GM23338 (cell line): ENCODE measurements at regions not wholly inside any gene's neighbourhood (a gene's known extent, or its start where the extent isn't known, plus 50 kb on each side); places are given as distances from the start of the nearest gene placed in this dataset.

Experiments
- ATAC-seq: fragments of 200-7000 bp; cut with Tn5 transposase; 3 replicates; pipeline ENCODE4 v1.9.1; 2020
- DNase-seq: peaks from one replicate; pipeline ENCODE4 v3.0.0-alpha.2; 2015; ENCODE audit warnings: low spot score
- H2AFZ ChIP-seq: fragments of 200-600 bp; sonication (generic); 2 replicates; pipeline ENCODE4 v1.8.0; 2016; ENCODE audit warnings: antibody characterized with exemption, mild to moderate bottlenecking, moderate library complexity
- H3F3A ChIP-seq: fragments of 200-600 bp; sonication (generic); replicated peaks from 2 replicates; pipeline ENCODE4 v1.8.0; 2017; ENCODE audit warnings: antibody characterized with exemption, mixed run types, low read depth
- H3K27ac ChIP-seq: fragments of 200-600 bp; sonication (generic); 2 replicates; pipeline ENCODE4 v1.6.1; 2016; ENCODE audit warnings: low read depth
- H3K27me3 ChIP-seq: fragments of 200-600 bp; sonication (generic); 2 replicates; pipeline ENCODE4 v1.8.0; 2016; ENCODE audit warnings: mild to moderate bottlenecking, mixed run types, moderate library complexity; ENCODE audit not compliant: insufficient read depth
- H3K36me3 ChIP-seq: fragments of 200-600 bp; sonication (generic); 2 replicates; pipeline ENCODE4 v1.8.0; 2016; ENCODE audit warnings: mild to moderate bottlenecking; ENCODE audit not compliant: insufficient read depth
- H3K4me1 ChIP-seq: fragments of 200-600 bp; sonication (generic); 2 replicates; pipeline ENCODE4 v1.8.0; 2016; ENCODE audit warnings: mild to moderate bottlenecking, moderate library complexity; ENCODE audit not compliant: insufficient read depth
- H3K4me2 ChIP-seq: fragments of 200-600 bp; sonication (generic); 2 replicates; pipeline ENCODE4 v1.7.1; 2017; ENCODE audit warnings: mixed run types
- H3K4me3 ChIP-seq: fragments of 200-600 bp; sonication (generic); 2 replicates; pipeline ENCODE4 v1.6.1; 2016; ENCODE audit warnings: mixed run types
- H3K79me2 ChIP-seq: fragments of 200-600 bp; sonication (generic); replicated peaks from 2 replicates; pipeline ENCODE4 v1.8.0; 2017; ENCODE audit warnings: mild to moderate bottlenecking; ENCODE audit not compliant: insufficient read depth
- H3K9me2 ChIP-seq: fragments of 200-600 bp; sonication (generic); 2 replicates; pipeline ENCODE4 v1.8.0; 2017; ENCODE audit not compliant: insufficient read depth
- H4K20me1 ChIP-seq: fragments of 200-600 bp; sonication (generic); replicated peaks from 2 replicates; pipeline ENCODE4 v1.8.0; 2017; ENCODE audit warnings: mild to moderate bottlenecking; ENCODE audit not compliant: insufficient read depth
- H3K27ac Mint-ChIP-seq: 2 replicates; pipeline ENCODE4 v1.8.0; 2020; ENCODE audit warnings: inconsistent platforms, mild to moderate bottlenecking, moderate library complexity, mixed read lengths
- H3K27me3 Mint-ChIP-seq: 3 replicates; pipeline ENCODE4 v1.8.0; 2022; ENCODE audit warnings: low read depth, mild to moderate bottlenecking, moderate library complexity, mixed read lengths, inconsistent platforms; ENCODE audit not compliant: insufficient read depth, poor library complexity
- H3K36me3 Mint-ChIP-seq: 3 replicates; pipeline ENCODE4 v1.8.0; 2021; ENCODE audit warnings: low read depth, mild to moderate bottlenecking, inconsistent platforms, moderate library complexity, mixed read lengths
- H3K4me1 Mint-ChIP-seq: 3 replicates; pipeline ENCODE4 v1.8.0; 2020; ENCODE audit warnings: mild to moderate bottlenecking, inconsistent platforms, mixed read lengths
- H3K4me3 Mint-ChIP-seq: 3 replicates; pipeline ENCODE4 v1.8.0; 2021; ENCODE audit warnings: moderate library complexity, mild to moderate bottlenecking, inconsistent platforms, mixed read lengths
- H3K9me3 Mint-ChIP-seq: 3 replicates; pipeline ENCODE4 v1.8.0; 2020; ENCODE audit warnings: moderate library complexity, mild to moderate bottlenecking, inconsistent platforms, mixed read lengths
- CTCF ChIP-seq, 2 experiments: fragments of 200-600 bp in 1 of 2; sonication (generic) in 1 of 2; conservative IDR thresholded peaks; 2 replicates each; pipeline versions ENCODE4 v1.5.1 to v1.6.1; 2016 to 2017; ENCODE audit warnings: antibody characterized with exemption in 2 of 2, low read depth in 2 of 2, mild to moderate bottlenecking in 2 of 2, moderate library complexity in 1 of 2
- EZH2 ChIP-seq: fragments of 200-600 bp; sonication (generic); IDR thresholded peaks from one replicate; pipeline ENCODE4 v1.8.0; 2017; ENCODE audit warnings: antibody characterized with exemption, mild to moderate bottlenecking, low read depth; ENCODE audit not compliant: unreplicated experiment
- EZH2phosphoT487 ChIP-seq: fragments of 200-600 bp; sonication (generic); IDR thresholded peaks from one replicate; pipeline ENCODE4 v1.8.1; 2018; ENCODE audit warnings: antibody characterized with exemption; ENCODE audit not compliant: unreplicated experiment
- JUNB ChIP-seq: IDR thresholded peaks from one replicate; pipeline ENCODE4 v1.6.1; 2016; ENCODE audit warnings: antibody characterized with exemption; ENCODE audit not compliant: unreplicated experiment
- NANOG ChIP-seq: IDR thresholded peaks from 2 replicates; pipeline ENCODE4 v1.6.1; 2016; ENCODE audit warnings: antibody characterized with exemption, borderline replicate concordance
- REST ChIP-seq: IDR thresholded peaks from one replicate; pipeline ENCODE4 v1.6.1; 2018; ENCODE audit warnings: antibody characterized with exemption; ENCODE audit not compliant: unreplicated experiment
- STAT1 ChIP-seq: IDR thresholded peaks from one replicate; pipeline ENCODE4 v1.6.1; 2016; ENCODE audit warnings: antibody characterized with exemption; ENCODE audit not compliant: unreplicated experiment
- ZNF114 ChIP-seq: fragments of 250-450 bp; sonication (Bioruptor Pico); IDR thresholded peaks from 2 replicates; pipeline ENCODE4 v1.5.0; 2020; ENCODE audit warnings: mild to moderate bottlenecking, moderate library complexity
- ZNF331 ChIP-seq: fragments of 250-450 bp; sonication (Bioruptor Pico); IDR thresholded peaks from 2 replicates; pipeline ENCODE4 v1.5.0; 2020; ENCODE audit warnings: low read depth, mild to moderate bottlenecking, moderate library complexity
- ZNF462 ChIP-seq: fragments of 250-450 bp; sonication (Bioruptor Pico); IDR thresholded peaks from 2 replicates; pipeline ENCODE4 v1.5.0; 2020; ENCODE audit warnings: mild to moderate bottlenecking, moderate library complexity

GRCh38 chr20:5377484-5377883 lies 60.7 kb upstream of the PROKR2 start:
- Histone ChIP-seq H3F3A (no peaks in the 10 kb centered on the region), H3K27me3 (no peaks in the 10 kb centered on the region), H4K20me1 (no peaks in the 10 kb centered on the region), H3K36me3 (no peaks in the 10 kb centered on the region), H3K4me1 (no peaks in the 10 kb centered on the region), H2AFZ (no peak overlapping the region), H3K27ac (no peak overlapping the region), H3K4me3 (no peak overlapping the region), H3K9me2 (0 out of 2 replicates have a peak, but pooled peaks cover 12% of the 10 kb centered on the region), H3K4me2 (no peak overlapping the region), H3K79me2 (no peaks in the 10 kb centered on the region)
- no peaks in the 10 kb centered on the region for H3K27me3 Mint-ChIP-seq
- no peak overlapping the region for H3K4me3 Mint-ChIP-seq
- DNase-seq (no peak), ATAC-seq (no peak)
- peaks cover 4% of the 10 kb centered on the region; the same call in 2 of the 3 replicates for H3K9me3 Mint-ChIP-seq
- TF ChIP-seq NANOG (no peak), ZNF114 (CRISPR knock-in tag) (no peak)
- peaks cover 2% of the 10 kb centered on the region; the same call in 1 of the 3 replicates for H3K4me1 Mint-ChIP-seq
- no peak overlapping the region for H3K27ac Mint-ChIP-seq
- H3K36me3 Mint-ChIP-seq, result no peaks in the 10 kb centered on the region

- no peaks in the 10 kb centered on the region for H3K36me3 ChIP-seq
- no peaks in the 10 kb centered on the region for H3F3A ChIP-seq
- H3K27me3 ChIP-seq, result no peaks in the 10 kb centered on the region
- Mint-ChIP-seq H3K27me3 (no peaks in the 10 kb centered on the region), H3K4me3 (no peak overlapping the region), H3K27ac (no peak overlapping the region), H3K9me3 (no peaks in the 10 kb centered on the region), H3K4me1 (no peaks in the 10 kb centered on the region), H3K36me3 (no peaks in the 10 kb centered on the region)
- H3K27ac ChIP-seq, result no peak overlapping the region
- no peak overlapping the region for H3K4me3 ChIP-seq
- H3K79me2 ChIP-seq, result no peaks in the 10 kb centered on the region
- no peak for DNase-seq
- H3K4me1 ChIP-seq, result no peaks in the 10 kb centered on the region
- no peak overlapping the region for H2AFZ ChIP-seq
- H3K9me2 ChIP-seq, result 0 out of 2 replicates have a peak, but pooled peaks cover 12% of the 10 kb centered on the region
- H3K4me2 ChIP-seq, result no peak overlapping the region
- H4K20me1 ChIP-seq, result no peaks in the 10 kb centered on the region
- ATAC-seq, result no peak
- no peak for TF ChIP-seq ZNF462 (CRISPR knock-in tag)
- TF ChIP-seq JUNB, result no peak
- no peak for TF ChIP-seq ZNF331 (CRISPR knock-in tag)
- no peak for TF ChIP-seq CTCF (conservative IDR thresholded peaks at IDR 0.05; ENCODE audit: low read depth in 2 of 2)
- no peak for TF ChIP-seq EZH2
- no peak for TF ChIP-seq ZNF114 (CRISPR knock-in tag)
- no peak for TF ChIP-seq EZH2phosphoT487
- no peak for TF ChIP-seq STAT1
- TF ChIP-seq REST, result no peak
Measured at GRCh38 chr20:5376228-5376627, 59.5 kb upstream of the PROKR2 start.
